GM18499 (cell line): ENCODE measurements at regions not wholly inside any gene's neighbourhood (a gene's known extent, or its start where the extent isn't known, plus 50 kb on each side); places are given as distances from the start of the nearest gene placed in this dataset.

Experiments used
- ATAC-seq: cut with Tn5 transposase; IDR thresholded peaks from one replicate; pipeline ENCODE4 v1.9.1; 2021; ENCODE audit warnings: moderate number of reproducible peaks; ENCODE audit not compliant: insufficient read depth, unreplicated experiment

DNA sequence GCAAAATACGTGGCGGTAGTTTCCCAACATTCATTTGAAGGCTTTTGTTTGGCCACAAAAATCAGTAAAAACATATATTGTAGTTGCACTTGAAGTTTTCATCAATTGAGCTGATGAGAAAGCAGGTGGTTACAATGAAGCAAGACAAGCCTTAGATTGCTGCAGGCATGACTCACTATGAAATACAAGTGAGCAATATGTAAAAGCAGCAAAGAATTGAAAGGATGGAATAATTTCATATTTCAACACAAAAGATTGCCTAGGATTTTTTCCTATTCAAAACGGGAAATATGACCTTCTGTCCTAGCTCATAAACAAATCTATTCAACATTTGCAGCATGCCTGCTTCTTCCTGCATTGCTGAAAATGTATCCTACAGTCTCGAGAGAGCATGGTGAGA is 190.9 kb upstream of the BANK1 start:
- no peak for ATAC-seq

DNA sequence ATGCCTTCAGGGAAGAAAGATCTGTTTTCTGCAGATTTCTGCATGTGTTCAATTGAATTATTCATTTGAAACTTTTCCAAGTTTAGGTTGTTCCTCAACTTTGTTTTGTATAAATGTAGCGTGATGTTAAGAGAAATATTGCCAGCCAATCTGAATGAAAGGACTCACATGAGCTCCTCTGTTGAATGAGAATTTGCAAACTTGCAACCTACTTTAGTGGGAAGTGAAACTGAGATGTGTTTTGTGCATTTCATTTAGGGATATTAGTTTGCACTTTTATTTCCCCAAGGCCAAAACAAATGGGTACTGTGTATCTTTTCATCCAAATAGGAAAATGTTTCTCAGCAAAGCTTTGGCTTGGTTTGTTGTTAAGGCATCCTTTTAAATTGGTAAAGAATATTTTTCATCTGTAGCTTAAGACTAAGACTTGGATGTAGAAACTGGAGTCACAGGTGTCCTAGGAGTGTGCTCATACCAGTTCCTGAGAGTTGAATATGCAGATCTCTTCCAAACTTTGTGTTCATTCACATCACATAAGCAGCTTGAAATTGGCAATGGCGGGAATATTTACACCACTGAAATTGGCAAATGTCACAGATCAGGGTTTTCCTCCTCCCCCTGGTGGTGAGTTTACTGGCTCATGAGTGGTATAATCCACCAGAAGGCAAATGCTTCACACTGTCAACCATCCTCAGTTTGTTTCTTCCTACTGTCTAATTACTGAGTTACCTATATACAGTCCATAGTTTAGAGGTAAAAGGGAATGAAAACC is 193.6 kb upstream of the BANK1 start:
- ATAC-seq: no peak

DNA sequence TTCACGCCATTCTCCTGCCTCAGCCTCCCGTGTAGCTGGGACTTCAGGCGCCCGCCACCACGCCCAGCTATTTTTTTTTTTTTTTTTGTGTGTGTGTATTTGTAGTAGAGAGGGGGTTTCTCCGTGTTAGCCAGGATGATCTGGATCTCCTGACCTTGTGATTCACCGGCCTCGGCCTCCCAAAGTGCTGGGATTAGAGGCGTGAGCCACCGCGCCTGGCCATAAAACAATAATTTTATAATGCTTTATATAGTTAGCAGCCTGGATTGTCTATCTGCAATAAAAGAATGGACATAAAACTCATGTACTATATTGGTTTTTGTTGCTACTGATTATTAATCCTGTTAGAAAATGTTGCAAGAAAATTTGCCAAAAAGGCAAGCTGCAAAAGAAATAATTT is 195.9 kb upstream of the BANK1 start:
- no peak for ATAC-seq

DNA sequence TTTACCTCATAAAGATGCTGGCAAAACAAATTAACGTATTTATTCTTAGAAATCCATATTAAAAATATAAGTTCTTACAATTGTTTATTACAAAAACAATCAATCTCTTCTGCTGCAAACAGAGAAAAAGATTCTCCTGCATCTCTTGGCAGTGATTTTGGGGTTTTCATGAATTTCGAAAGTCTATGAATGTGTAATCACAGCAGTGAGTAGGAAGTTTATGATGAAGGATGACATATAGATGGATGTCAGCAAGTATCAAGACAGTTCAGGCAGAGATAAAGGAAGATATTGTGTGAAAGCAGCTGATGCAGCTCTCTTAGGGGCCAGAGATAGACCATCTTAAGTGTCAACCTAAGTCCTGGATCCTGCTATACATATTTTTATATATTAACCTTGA is 196.9 kb upstream of the BANK1 start:
- no peak for ATAC-seq

DNA sequence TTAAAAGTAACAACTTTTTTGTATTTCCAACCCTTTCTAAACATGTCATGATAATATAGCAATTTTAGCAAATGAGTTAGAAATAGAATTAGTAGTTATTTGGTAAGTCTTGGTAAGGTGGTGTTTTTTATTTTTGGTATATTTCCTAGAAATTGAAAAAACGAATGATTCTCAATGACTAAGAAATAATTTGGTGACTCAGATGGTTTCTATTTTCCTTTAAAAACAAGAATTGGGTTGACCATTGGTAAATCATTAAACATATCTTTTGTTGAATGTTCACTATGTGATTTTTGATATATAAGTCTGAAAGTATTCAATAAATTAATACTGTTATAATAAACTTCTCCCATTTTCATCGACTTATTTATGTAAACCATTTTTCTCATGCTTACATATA is 206.2 kb upstream of the BANK1 start:
- ATAC-seq: no peak

- ATAC-seq: no peak
Observed at GRCh38 chr4:101563126-101563525, 215.8 kb upstream of the PPP3CA start.

GRCh38 chr4:101556842-101557241 is 209.5 kb upstream of the PPP3CA start:
- ATAC-seq: no peak

DNA sequence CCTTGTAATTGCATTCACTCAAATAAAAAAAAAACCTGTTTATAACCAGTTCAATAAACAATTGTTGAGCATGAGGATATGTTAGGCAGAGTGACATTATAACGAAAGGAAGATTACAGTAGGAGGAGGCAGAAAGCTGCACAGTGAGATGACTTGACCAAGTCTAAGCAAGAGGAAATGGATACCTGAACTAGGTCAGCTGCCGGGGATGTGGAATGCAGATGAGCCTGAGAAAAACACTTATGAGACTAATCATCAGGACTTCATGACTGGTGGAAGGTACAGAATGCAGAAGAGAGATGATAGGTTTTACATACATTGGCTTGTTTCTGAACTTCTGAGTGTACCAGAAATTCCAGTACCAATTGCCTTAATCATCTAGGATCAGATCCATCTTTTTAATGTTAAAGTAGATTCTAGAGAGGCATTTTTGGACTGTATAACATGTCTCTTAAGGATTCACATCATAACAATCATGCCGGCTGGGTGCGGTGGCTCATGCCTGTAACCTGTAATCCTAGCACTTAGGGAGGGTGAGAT is 208.1 kb upstream of the PPP3CA start:
- ATAC-seq: no peak

GRCh38 chr4:101540336-101540735 is 193.0 kb upstream of the PPP3CA start:
- ATAC-seq: no peak

DNA sequence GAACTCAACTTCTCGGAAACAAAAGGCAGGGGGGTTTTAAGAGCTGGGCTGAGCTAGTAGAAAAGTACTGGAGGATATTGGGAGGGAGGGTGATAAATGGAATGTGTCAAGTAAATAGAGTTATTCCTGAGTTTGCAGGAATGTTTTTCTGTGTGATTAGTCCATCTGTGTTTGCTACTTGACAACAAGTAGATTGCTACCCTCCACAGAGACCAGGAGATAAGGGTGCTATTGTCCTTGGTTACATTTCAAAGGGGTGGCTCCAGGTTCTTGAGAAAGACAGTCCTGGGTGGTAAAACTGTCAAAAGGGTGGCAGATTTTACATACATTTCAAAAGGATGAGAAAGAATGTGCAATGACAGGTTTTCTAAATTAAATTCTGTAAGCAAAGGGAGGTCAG is 181.2 kb upstream of the PPP3CA start:
- ATAC-seq: no peak

GRCh38 chr4:101527188-101527587 is 179.9 kb upstream of the PPP3CA start:
- ATAC-seq: no peak

- no peak for ATAC-seq
Observed at GRCh38 chr4:101515566-101515965, 168.2 kb upstream of the PPP3CA start.

GRCh38 chr4:101515099-101515498 is 167.8 kb upstream of the PPP3CA start:
- ATAC-seq: no peak

- ATAC-seq: no peak
Observed at GRCh38 chr4:101512416-101512815, 165.1 kb upstream of the PPP3CA start.

- ATAC-seq: no peak
Observed at GRCh38 chr4:101501421-101501820, 154.1 kb upstream of the PPP3CA start.

- ATAC-seq: no peak
Observed at GRCh38 chr4:101500742-101501141, 153.4 kb upstream of the PPP3CA start.

- no peak for ATAC-seq
Observed at GRCh38 chr4:101475246-101475645, 127.9 kb upstream of the PPP3CA start.

DNA sequence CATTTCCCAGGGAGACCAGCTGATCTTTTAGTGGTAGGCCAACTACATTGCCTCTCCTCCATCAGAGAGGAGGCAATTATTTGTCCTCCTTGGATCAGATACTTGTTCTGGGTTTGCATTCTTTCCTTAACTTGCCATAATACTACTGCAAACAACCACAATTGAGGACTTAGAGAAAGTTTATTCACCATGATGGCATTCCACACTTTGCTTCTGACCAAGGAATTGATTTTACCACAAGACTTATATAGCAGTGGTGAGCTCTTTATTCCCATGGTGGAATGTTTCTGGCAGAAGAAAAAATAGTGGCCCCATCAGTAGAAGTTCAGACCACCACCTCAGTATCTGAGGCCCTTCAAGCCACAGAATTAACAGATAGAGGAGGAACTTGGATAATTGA is 123.9 kb upstream of the PPP3CA start:
- ATAC-seq: no peak

DNA sequence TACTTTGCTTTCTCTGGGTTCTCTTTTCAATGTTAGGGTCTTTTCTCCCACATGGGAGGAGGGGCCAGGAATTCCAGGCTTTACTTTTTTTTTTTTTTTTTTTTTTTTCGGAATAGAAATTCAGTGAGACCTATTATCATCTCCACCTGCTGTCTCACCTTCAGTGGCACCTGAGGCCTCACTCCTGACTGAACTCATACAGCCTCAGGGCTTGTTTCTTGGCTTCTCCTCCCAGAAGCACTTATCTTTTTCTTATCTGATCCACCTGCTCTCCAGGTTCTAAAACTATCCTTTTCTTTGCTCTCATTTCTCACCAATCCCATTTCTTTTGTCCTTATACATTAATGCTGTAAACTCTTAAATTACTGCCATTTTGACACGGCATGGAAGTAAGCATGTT is 117.3 kb upstream of the PPP3CA start:
- no peak for ATAC-seq

DNA sequence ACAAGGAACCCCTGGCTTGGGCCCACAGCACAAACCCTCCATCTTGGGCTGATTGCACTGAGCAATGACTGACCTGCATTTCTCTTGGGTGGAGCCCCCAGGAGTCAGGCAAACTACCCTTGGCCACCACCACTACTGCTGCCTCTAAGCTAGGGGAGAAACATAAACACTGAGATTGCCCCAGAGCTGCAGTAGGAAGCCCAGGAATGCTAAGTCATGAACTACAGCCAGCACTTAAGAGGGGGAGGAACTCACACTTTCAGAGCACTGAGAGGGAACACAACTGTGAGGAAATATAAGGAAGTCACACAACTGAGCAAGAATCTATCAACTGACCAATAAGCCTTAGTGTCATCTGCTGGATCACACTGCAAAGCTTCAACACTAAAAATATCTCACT is 111.6 kb upstream of the PPP3CA start:
- no peak for ATAC-seq

- ATAC-seq: no peak
Observed at GRCh38 chr4:101458473-101458872, 111.1 kb upstream of the PPP3CA start.

DNA sequence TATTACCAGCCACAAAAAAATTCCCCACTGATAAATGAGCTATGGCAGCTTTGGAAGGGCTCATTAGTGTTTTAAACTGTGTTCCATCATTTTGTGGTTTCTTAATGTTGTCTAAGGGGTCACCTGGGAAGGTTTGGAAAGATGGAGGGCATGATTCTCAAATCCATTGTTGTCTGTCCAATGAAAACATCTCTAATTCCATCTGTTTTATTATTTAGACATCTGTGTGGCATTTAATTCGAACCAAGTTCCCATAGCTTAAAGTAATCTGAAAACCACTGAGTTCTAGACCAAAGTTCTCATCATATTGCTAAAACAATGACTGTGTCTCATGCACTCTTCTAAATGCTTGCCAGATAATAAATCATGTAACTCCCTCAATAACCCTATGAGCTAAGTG is 103.8 kb upstream of the PPP3CA start:
- no peak for ATAC-seq
